Stimulated activated CD4-positive, alpha-beta T cell treated with anti-CD3 and anti-CD28 coated beads, Interleukin-2, amount 100 ng/mL, for 4 hours (primary cell): ENCODE measurements at regions not wholly inside any gene's neighbourhood (a gene's known extent, or its start where the extent isn't known, plus 50 kb on each side); places are given as distances from the start of the nearest gene placed in this dataset.

Experiments used
- DNase-seq: peaks from one replicate; pipeline ENCODE4 v3.0.0-alpha.2; 2020; ENCODE audit warnings: low read depth

DNA sequence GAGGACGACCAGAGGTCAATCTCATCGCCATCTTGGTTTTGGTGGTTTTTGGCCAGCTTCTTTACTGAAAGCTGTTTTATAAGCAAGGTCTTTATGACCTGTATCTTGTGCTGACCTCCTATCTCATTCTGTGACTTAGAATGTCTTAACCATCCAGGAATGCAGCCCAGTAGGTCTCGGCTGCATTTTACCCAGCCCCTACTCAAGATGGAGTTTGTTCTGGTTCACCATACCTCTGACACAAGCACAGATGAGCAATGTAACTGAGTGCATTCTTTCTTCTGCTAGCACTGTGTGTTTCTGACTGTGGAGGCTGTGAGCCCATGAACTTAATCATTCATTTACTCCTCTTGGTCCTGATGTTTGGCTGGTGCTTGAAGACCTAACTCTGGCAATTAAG, 794.5 kb upstream of the CELF2 start:
- DNase-seq = no peak

DNA sequence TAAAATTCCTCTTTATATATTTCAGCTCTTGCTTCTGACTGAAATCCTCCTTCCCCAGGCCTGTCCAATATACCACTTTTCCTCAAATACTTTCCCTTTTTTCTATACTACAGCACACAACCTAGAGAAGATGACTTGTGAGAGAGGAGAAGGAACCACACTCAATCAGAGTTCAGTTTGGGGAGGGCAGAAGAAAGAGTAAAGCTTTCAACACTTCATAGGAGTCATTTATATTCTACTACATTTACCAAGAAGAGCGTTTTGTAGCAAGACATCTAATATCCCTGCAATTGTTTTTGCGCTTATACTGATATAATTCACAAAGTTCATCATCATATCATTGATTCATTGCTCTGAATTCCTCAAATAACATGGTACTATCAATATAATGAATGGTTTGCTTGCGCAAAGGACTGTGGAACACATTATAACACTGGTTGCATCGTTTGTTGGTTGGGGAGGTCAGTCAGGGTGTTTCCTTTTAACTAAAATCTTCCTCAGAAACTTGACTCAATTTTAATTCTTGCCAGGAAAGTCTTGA, 792.5 kb upstream of the CELF2 start:
- DNase-seq = no peak

DNA sequence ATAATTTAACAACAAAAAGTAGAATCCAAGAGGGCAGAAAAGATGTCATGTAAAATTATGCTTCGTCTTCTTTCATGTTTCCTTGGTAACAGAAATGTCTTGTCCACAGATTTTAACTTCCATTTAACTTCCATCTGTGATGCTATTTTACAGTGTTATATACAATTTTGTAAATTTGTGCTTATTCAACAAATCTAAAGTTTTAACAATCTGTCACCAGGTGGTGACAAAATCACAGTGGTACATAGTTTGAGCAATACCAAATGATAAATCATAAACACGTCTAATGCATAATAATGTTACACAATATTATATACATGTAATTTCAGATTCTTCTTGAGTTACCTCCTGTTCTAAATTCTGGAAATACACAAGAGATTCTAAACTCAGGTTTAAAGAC, 784.4 kb upstream of the CELF2 start:
- no peak for DNase-seq

DNA sequence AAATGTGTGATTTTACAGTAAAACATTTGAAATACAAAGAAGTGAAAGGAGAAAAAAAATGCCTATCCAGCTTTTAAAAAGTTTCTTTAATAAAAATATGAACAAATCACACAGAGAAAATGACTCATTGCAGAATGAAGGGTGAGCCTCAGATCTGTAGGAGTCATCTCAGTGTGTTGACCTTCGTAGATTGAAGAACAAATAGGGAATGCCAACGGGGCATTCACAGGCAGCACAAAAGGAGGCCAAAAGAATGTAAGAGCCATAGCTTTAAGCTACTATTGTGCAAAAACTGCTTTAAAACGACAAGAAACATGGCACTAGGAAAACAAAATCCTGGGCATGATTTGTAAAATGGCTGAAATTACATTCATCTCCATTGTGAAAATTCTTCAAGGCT, 782.7 kb upstream of the CELF2 start:
- no peak for DNase-seq

DNA sequence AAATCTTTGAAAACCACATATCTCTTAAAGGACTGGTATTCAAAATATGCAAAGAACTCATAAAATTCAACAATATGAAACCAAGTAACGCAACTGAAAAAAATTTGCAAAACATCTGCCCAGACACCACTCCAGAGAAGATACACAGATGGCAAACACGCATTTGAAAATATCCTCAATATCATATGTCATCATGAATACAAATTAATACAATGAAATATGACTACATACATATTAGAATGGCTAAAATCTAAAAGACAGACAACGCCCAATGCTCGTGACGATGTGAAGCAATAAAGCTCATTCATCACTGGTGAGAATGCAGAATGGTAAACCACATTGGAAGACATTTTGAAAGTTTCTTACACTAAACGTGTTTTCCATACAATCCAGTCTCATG, 770.1 kb upstream of the CELF2 start:
- DNase-seq = no peak

DNA sequence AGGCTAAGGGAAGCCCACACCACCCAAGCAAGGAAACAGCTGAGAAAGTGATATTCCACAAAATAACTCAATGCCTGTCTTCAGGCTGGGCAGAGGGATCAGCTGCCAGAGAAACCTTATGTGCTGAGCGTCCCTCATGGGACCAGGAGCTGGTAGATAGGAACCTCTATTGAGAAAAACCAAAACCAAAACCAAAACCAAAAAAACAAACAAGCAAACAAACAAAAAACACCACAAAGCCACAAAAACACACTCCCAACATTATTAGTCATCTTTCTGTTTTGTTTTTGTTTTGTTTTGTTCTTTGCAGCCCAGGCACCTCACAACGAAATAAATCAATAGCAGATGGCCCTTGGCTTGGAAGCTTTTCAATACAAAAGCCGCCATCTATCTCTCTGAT, 760.8 kb upstream of the CELF2 start:
- no peak for DNase-seq

DNA sequence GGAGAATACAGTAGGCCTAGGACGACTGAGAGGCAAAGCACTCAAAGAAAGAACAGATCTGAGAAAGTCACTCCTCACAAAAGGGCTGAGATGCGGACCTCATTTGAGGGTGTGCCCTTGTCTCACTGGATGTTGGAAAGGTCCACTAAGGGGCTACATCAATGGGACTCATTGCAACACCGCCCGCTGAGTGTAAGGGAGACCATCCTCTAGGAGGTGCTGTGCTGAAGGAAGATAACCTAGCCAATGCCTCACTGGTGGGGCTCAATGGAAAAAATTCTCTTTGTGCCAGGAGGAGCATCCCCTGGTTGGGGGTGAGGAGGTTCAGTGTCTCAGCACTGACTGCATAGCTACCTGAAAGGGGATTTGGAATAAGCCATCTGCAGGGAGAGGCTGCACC, 758.7 kb upstream of the CELF2 start:
- no peak for DNase-seq

DNA sequence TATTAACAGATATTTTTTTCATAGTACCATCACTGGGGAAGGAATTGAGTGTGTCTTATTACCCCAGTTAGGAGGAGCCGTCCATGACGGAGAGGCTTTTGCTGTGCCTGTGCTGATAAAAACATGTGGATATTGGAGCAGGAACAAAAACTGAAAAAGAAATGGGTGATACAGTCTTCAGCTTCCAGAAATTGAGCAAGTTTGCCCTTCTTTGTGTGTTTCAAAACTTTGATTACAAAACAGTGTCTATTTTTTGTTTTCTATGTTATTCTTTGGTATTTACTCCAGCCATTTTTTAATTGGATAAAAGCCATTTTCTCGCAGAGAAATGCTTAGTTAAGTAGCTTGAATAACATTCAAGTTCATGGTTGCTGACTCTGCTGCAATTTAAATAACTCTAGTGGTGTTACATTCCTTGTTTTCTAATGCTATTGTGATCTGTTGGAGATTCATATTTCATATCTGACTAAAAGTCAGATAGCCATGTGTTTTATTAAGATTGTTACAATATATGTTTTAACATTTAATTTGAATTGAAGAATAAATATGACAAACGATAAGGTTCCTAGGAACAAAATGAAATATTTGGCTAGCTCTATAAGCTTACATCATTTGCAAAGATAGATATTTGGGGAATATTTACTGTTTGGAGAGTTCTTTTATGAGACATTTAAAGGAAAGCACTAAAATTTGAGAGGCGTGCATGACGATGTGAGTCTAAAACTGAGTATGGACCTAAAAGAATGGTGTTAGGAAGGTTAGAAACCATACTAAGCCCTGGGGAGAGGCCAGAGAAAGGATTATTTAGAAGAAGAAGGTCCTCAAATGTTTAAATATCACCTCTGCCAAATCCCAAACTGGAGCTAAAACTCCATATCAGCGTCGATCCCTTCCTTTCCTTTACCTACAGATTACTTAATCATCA, 747.3 kb upstream of the CELF2 start:
- no peak for DNase-seq

DNA sequence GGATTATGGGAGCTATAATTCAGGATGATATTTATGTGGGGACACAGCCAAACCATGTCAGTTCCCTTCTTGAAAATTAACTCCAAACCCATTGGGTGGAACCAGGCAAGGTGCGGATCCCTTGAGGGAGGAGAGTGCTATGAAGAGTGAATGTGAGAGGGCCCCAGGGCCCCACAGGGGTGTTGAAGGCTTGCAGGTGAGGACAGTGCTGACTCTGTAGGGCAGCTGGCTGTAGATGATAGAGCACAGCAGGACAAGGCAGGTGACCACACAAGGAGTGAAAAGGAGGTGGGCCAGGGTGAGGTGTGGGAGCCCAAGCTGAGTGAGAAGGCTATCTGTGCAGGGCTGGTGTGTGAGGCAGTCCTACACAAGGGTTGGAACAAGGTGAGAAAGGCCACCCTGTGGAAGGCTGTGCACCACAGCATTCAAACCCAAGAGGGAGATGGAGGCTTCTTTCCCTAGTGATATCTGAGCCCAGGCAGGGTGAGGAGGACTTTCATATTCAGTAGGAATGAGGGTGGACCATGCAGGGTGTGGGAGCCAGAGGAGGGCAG, 746.0 kb upstream of the CELF2 start:
- DNase-seq = no peak

DNA sequence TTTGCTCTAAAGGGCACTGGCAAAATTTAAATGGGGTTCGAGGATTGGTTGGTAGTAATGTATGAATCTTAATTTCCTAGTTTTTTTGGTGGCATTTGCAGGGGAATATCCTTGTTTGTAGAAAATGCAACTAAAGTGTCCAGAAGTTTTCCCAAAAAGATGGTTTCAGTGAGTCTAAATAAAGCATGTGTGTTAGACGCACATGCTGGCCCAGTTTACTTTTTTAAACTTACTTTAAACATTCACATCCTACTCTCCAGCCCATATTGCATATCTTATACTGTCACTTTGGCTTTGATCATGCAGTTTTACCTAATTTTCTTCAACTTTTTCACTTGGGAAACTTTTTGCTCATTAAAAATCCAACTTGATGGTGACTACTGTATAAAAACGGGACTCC, 744.0 kb upstream of the CELF2 start:
- no peak for DNase-seq

DNA sequence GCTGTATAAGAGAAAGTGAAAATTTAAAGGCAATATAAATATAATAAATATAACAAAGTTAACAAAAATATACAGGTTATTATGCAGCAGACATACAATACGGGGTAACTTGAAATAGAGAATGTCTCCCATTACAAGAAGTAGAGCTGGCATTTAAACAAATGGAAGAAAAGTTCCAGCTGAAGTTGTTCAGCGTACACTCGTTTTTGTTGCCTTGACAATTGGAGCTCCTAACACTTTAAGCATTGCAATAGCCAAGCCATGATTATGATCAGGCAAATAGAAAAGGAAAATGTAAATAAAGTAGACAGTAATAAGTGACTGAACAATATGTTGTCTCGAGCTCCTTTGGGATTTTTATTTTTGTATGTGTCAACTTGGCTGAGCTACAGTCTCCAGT, 737.8 kb upstream of the CELF2 start:
- no peak for DNase-seq

DNA sequence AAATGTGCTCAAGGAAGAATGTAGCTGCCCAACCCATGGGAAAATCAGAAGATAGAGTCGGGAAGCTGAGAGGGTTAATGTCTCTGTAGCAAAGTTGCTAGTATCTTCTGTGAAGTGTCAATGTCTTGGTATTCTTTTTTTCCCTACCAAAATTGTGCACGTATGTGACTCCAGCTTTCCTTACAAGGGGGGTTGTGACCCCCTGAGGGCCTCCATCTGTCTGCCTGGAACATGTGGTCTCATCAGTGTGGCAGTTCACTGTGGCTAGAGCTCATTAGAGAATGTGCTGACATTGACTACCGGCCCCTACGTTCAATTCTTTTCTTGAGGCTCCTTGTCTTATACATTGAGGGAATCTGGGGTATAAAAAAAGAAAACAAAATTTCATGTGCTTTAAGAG, 725.2 kb upstream of the CELF2 start:
- DNase-seq = no peak

DNA sequence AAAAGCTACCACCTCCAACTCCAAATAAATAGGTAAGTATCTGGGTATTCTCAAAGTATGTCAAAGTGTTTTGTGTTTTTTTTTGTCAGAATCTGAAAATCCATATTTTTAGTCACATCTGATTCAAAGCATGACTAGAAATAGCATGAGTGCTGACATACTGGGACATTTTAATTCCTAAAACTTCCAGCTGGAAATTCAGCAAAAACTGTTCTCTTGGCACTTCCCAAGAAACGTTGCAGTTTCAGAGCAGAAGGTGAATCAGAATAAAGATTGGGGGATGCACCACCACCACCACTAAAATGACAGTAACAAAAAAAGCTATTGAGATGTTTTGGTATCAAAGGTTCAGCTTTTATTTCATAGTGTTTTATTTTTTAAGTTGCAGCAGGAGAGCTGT, 724.6 kb upstream of the CELF2 start:
- no peak for DNase-seq

DNA sequence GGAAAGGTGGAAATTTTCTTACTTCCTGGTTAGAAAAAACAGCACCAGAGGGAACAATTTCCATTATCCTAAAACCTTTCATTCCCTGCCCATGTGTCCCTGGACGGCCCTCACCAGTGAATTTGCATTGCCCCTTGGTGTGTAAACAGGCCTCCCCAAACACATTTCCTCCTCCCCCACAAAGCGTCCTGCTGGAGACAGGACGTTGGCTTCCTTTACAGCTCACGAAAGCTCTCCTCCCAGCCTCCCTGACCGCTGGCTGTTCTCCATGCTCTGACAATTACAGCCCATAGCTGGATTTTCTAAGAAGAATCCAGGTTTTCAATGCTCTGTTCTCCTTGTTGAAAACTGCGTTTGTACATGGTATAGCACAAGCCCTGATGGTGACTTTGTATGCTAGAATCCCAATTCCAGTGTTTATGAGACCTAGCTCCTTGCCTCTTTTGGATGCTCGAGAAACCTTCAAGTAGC, 724.2 kb upstream of the CELF2 start:
- DNase-seq = no peak

DNA sequence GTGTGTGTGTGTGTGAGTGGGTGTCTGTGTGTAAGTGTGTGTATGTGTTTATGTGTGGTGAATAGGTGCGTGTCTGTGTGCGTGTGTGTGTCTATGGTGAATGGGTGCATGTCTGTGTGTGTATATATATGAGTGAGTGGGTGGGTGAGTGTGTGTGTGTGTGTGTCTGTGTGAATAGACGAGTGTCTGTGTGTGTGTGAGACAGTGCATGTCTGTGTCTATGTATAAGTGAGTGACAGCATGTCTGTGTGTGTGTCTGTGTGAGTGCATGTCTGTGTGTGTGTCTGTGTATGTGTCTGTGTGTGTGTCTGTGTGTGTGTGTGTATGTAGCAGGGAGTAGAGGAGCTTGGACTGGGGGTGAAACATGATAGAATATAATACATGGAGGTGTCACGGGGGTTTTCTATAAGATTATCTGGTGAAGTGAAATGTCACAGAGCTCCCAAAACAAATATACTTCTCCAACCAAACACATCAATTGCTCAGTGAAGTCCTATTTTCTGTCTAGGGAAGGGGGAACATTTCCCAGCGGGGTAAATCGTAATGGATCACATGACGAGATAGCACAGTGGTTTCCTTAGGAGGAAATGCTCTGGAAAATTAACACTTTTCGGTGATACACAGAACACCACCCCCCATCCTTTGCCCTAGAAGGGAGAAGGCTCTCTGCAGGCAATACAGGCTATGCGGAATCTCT, 723.3 kb upstream of the CELF2 start:
- no peak for DNase-seq

DNA sequence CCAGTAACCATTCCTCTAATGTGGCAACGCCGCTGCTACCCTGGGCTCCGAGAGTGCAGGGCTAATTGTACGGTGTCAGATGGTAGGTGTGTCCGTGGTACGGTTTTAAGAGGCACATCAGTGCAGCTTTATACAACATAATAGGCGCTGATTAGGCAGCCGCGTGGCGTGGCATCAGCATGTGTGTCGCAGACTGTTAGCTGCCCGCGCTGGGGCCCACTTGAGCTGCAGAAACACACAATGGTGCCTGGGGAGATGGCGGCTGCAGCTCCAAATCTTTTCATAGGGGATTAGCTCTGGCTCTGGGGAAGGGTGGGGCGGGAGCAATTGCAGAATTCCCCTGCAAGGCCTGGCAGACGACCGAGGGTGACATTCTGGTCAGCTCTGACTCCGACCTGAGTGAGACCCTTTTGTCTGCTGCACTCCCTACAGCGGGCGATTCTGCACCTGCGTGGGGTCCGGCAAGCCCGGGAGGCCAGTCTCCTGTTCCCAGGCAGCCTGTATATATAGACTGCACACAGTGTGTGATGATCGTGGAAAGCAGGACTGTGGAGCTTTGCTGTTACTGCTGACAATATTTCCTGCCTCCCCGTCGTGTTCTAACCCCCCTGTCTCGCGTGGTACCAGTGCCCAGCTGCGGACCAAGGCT, 722.7 kb upstream of the CELF2 start:
- DNase-seq = no peak

DNA sequence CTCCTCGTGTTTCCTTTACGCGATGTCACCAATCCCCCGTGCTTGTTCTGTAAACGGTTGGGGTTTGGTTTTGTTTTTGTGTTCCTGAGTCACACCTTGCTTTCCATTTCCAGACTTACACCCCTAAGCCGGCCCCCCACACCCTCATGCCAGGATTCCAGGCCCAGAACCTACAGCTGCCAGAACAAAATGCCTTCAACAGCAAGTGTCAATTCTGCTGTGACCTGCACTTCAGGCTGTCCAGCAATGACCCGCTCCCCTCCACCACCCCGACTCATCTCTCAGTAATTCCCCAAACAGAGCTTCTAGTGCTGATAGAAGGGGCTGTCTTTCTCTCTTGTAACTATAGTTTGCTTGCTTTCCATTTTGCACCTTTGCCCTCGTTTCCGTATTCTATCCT, 722.1 kb upstream of the CELF2 start:
- DNase-seq = no peak

DNA sequence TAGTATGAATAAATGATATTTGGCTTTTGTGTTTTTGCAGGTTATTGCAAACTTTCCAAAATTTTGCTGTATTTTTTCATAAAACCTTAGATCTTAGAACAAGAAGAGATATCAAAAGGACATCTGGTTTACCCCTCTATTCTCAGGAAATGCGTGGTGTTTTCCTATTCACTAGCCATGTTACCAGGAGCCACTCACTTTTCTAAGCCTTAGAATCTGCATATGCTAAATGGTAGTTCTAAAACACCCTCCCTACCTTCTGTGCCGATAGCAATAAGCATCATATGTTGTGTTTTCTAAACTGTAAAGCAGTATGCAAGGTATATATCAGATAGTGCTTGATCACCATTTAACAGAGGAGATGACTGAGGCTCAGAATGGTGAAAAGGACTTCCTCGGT, 715.0 kb upstream of the CELF2 start:
- DNase-seq = no peak

DNA sequence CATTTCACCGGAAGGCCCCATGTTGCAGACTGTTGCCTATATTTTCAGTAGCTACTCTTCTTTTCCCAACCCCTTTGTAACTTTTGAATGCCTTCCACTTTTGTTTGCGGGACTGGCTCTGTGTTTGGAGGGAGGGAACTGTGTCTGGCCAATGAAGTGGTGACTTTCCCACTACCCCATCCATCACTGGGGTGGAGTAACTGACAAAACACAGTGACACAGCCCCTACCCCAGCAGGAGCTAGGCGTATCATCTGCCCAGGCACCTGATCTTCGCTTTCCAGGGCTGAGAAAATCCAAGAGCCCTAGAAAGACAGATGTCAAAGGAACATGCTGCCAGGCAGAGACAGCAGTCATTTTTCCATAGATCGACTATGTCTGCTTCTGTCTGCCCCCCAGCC, 710.6 kb upstream of the CELF2 start:
- DNase-seq = no peak

DNA sequence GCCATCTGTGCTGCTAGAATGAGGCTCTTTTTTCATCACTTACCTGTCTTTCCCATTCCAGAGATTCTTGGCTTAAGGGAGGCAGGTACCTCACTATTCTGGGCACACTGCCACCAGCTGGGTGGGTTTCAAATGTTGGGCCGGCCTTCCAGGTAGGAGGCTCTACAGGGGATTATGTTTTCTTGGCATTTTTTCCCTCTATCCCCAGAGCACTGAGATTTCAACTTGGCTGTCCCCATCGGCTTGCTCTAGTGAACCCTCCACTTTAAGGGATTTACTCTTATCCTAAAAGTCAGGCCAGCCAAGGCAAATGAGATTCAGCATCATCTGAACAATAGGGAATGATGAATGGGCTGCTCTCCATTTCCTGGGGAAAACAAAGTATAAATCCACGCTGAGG, 710.1 kb upstream of the CELF2 start:
- DNase-seq = no peak

DNA sequence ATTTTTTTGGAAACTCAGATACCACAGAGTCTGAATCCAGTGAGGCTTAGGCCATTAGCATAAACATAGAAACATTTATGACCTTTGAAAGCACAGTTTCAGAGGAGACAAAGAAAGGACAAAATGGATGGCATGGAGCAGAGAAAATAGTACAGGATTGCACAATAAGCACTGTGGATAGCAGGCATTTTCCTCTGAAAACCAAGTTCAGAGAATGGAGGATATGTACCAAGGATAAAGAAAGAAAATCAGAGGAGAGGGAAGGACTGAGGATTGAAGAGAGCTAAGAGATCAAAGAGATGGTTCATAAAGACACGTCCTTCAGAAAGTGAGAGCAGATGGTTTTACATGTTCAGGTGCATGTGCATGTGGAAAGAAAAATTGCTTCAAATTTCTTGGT, 707.2 kb upstream of the CELF2 start:
- no peak for DNase-seq

DNA sequence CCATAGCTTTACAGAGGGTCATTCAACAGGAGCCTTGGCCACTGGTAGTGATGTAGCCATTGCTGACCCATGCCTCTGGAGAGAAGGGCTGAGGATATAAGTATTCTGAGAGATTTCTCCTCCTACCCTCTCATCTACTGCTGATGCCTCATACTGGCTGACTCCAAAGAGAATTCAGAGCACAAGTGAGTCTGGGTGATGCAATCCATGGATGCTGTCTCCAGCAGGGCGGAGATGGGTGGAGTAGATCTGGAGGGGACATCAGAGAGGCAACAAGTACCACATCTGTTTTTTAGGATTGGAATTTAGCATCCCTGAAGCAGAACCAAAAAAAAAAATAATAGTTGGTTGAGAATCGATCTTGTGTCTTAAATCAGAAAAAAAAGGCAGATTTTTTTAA, 705.7 kb upstream of the CELF2 start:
- no peak for DNase-seq
